T-cell (primary cell): ENCODE measurements at regions not wholly inside any gene's neighbourhood (a gene's known extent, or its start where the extent isn't known, plus 50 kb on each side); places are given as distances from the start of the nearest gene placed in this dataset.
"Not testable (repeated sequence)": the region's sequence is repeated elsewhere in the genome, so short reads cannot be mapped to it uniquely, and the experiment has no call there.

ENCODE experiments used
- ATAC-seq, 4 experiments: fragments of 200-7000 bp in 3 of 4; fragments of 150-1000 bp in 1 of 4; cut with Tn5 transposase; replicated peaks in 1 of 4; 1 replicate in 3 of 4; 2 replicates in 1 of 4; pipeline ENCODE4 v1.10.0; 2021; ENCODE audit warnings: moderate library complexity in 3 of 4, mild to moderate bottlenecking in 2 of 4, moderate number of reproducible peaks in 1 of 4
- CTCF ChIA-PET, 2 donors: fragments of 300-600 bp; sonication (Branson Sonifier 250); formaldehyde crosslinking; loops; one replicate each; lab custom pipeline; 2022; ENCODE audit warnings: antibody characterized with exemption in 2 of 2; lab: Charles Lee
- POLR2A ChIA-PET, 2 donors: fragments of 300-600 bp; sonication (Branson Sonifier 250); formaldehyde crosslinking; loops; one replicate each; lab custom pipeline; 2022; ENCODE audit warnings: antibody characterized with exemption in 2 of 2; lab: Charles Lee
- DNase-seq, 35 experiments: peaks; one replicate each; pipeline versions ENCODE4 v3.0.0 to v3.0.0-alpha.2; 2013 to 2023
- H3K27ac ChIP-seq: one replicate; pipeline ENCODE4 v1.5.1; 2013; ENCODE audit warnings: low read length
- H3K27me3 ChIP-seq, 2 experiments: replicated peaks in 1 of 2; 1 replicate in 1 of 2; 2 replicates in 1 of 2; pipeline versions ENCODE4 v1.6.1 to v1.7.0; 2013; ENCODE audit warnings: low read length in 1 of 2, mixed read lengths in 1 of 2; ENCODE audit not compliant: control insufficient read depth in 2 of 2, insufficient read depth in 2 of 2; ENCODE audit errors: extremely low read depth in 1 of 2
- H3K36me3 ChIP-seq, 2 donors: 1 replicate in 1 of 2; 2 replicates in 1 of 2; pipeline versions ENCODE4 v1.6.1 to v1.7.0; 2013; ENCODE audit warnings: low read length in 1 of 2; ENCODE audit not compliant: control insufficient read depth in 2 of 2, insufficient read depth in 1 of 2; ENCODE audit errors: extremely low read depth in 1 of 2
- H3K4me1 ChIP-seq, 2 experiments: 1 replicate in 1 of 2; 2 replicates in 1 of 2; pipeline versions ENCODE4 v1.6.1 to v1.7.0; 2013; ENCODE audit warnings: low read length in 2 of 2, mixed read lengths in 1 of 2; ENCODE audit not compliant: insufficient read depth in 2 of 2, control insufficient read depth in 1 of 2; ENCODE audit errors: extremely low read depth in 1 of 2
- H3K4me3 ChIP-seq, 2 donors: 1 replicate in 1 of 2; 2 replicates in 1 of 2; pipeline versions ENCODE4 v1.5.1 to v1.7.0; 2013; ENCODE audit warnings: mild to moderate bottlenecking in 2 of 2, low read length in 1 of 2, moderate library complexity in 1 of 2; ENCODE audit not compliant: control insufficient read depth in 1 of 2; ENCODE audit errors: extremely low read depth in 1 of 2
- H3K9me3 ChIP-seq: 2 replicates; pipeline ENCODE4 v1.7.0; 2013
- H3K27ac Mint-ChIP-seq, 2 donors: one replicate each; pipeline ENCODE4 v1.8.0; 2020 to 2021; ENCODE audit warnings: mild to moderate bottlenecking in 2 of 2, mixed read lengths in 2 of 2
- H3K27me3 Mint-ChIP-seq, 2 donors: one replicate each; pipeline ENCODE4 v1.8.0; 2021 to 2022; ENCODE audit warnings: mixed read lengths in 2 of 2
- H3K36me3 Mint-ChIP-seq: one replicate; pipeline ENCODE4 v1.8.0; 2021; ENCODE audit warnings: mixed read lengths
- H3K4me1 Mint-ChIP-seq, 3 donors: one replicate each; pipeline ENCODE4 v1.8.0; 2020 to 2022; ENCODE audit warnings: mixed read lengths in 3 of 3, mild to moderate bottlenecking in 1 of 3
- H3K4me3 Mint-ChIP-seq, 3 donors: one replicate each; pipeline ENCODE4 v1.8.0; 2020 to 2022; ENCODE audit warnings: mild to moderate bottlenecking in 3 of 3, mixed read lengths in 3 of 3, moderate library complexity in 3 of 3
- H3K9me3 Mint-ChIP-seq, 3 donors: one replicate each; pipeline ENCODE4 v1.8.0; 2020 to 2022; ENCODE audit warnings: mixed read lengths in 3 of 3
- WGBS: methylation state at CpG from one replicate; pipeline ENCODE4 v1.1.5; 2013; ENCODE audit warnings: missing lambda C conversion rate; ENCODE audit not compliant: insufficient coverage; 5-methylcytosine and 5-hydroxymethylcytosine counted together

DNA sequence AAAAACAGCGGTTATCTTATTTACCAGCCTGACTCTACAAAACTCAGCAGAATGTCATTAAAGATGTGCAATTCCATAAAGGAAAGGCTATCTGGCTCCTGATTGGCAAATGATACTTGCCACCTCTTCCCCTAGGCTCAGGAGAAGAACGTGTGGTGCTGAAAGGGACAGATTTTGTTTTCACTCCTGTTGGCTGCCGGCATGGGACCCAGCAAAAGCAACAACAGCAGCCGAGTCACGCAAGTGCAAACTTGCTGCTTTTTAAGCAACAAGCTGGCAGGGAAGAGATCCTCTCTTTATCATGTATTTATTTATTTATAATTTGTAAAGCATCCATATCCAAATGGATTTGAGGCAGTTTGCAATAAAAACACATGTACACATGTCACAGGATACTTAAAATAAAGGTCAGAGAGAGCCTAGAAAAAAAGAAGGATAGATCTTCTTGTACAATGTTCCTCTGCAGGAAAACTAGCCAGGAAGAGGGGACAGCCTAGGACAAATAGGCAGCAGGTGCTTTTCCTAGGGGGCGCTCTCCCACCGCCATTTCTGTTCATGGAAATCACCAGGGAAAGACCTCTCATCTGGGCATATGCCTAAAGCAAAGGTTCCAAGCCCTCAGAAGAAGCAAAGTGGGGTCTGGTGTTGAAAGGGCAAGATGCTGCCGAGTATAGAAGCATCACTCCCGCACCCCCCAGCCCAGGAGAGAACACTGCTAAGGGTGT is 799.3 kb downstream of the BCL11A start:
- Histone ChIP-seq H3K36me3 (no peaks in the 10 kb centered on the region), H3K9me3 (no peaks in the 10 kb centered on the region), H3K27me3 (no peaks in the 10 kb centered on the region), H3K27ac (no peak overlapping the region), H3K4me3 (no peak overlapping the region), H3K4me1 (peaks cover 0 to 4% of the 10 kb centered on the region in 2 experiments)
- CTCF ChIA-PET: no interaction called here
- Mint-ChIP-seq H3K4me1 (no peaks in the 10 kb centered on the region), H3K27me3 (no peaks in the 10 kb centered on the region), H3K9me3 (no peaks in the 10 kb centered on the region), H3K27ac (no peak overlapping the region), H3K4me3 (no peak overlapping the region), H3K36me3 (no peaks in the 10 kb centered on the region)
- POLR2A ChIA-PET: no interaction called here
- no peak for ATAC-seq
- 100% methylated on average over 4 of the region's 9 CpGs for whole genome bisulfite sequencing
- no peak for DNase-seq

DNA sequence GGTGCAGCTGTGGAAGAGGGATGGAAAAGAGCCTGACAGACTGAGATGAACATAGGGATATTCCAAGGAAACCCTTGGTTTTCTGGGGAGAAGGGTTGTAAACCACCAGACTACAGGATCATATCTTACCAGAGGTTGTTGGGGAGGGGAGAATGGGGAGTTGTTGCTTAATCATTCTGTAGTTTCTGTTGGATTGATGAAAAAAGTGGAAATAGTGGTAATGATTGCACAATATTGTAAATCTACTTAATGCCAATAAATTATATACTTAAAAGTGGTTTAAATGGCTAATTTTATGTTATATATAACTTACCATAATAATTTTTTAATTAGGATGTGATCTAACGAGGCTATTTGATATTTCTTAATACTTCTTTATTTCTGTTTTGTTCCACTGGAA is 800.9 kb downstream of the BCL11A start:
- Histone ChIP-seq H3K9me3 (no peaks in the 10 kb centered on the region), H3K36me3 (no peaks in the 10 kb centered on the region), H3K27me3 (no peaks in the 10 kb centered on the region), H3K4me3 (no peak overlapping the region), H3K4me1 (peaks cover 0 to 4% of the 10 kb centered on the region in 2 experiments), H3K27ac (no peak overlapping the region)
- DNase-seq (no peak), ATAC-seq (no peak)
- no peaks in the 10 kb centered on the region for H3K27me3 Mint-ChIP-seq
- no peak overlapping the region for H3K27ac Mint-ChIP-seq
- no peaks in the 10 kb centered on the region for H3K36me3 Mint-ChIP-seq
- POLR2A ChIA-PET: no interaction called here
- CTCF ChIA-PET: interaction anchor here in 1 of 2 donors (0.7 kb wide), 1 partner anchor 21 kb away, joined by 3 read pairs; no protein-coding TSS in a partner anchor
- no peaks in the 10 kb centered on the region for H3K4me1 Mint-ChIP-seq
- H3K9me3 Mint-ChIP-seq: no peaks in the 10 kb centered on the region
- H3K4me3 Mint-ChIP-seq: no peak overlapping the region
- WGBS: no CpG with 5 or more reads among the region's 1 CpG

DNA sequence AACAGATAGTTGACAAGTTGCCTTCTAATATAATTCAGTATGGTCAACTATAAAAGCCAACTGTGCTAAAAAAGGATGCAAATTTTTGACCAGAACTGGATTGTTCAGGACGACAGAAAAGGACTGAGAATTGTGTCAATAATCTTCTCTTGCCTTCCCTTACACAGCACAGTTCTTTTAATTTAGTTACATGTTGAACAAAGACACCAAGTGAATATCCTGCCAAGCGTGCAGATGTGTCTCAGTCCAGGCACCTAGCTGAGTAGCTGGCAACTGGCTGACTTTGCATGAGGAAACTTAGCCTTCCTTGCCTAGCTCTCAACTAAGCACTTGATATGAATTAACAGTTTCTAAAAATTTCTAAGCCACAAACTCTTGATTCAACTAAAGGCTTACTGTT is 801.4 kb downstream of the BCL11A start:
- Mint-ChIP-seq H3K27ac (no peak overlapping the region), H3K9me3 (no peaks in the 10 kb centered on the region), H3K36me3 (no peaks in the 10 kb centered on the region), H3K4me1 (no peaks in the 10 kb centered on the region), H3K27me3 (no peaks in the 10 kb centered on the region), H3K4me3 (no peak overlapping the region)
- ChIA-PET CTCF (interaction anchor here in 1 of 2 donors (0.7 kb wide), 1 partner anchor 20 kb away, joined by 3 read pairs; no protein-coding TSS in a partner anchor), POLR2A (no interaction called here)
- Histone ChIP-seq H3K27ac (no peak overlapping the region), H3K4me3 (no peak overlapping the region), H3K36me3 (no peaks in the 10 kb centered on the region), H3K9me3 (no peaks in the 10 kb centered on the region), H3K4me1 (peaks cover 0 to 4% of the 10 kb centered on the region in 2 experiments), H3K27me3 (no peaks in the 10 kb centered on the region)
- ATAC-seq (no peak), DNase-seq (no peak)
- 78% methylated on average over 2 of the region's 2 CpGs for WGBS

DNA sequence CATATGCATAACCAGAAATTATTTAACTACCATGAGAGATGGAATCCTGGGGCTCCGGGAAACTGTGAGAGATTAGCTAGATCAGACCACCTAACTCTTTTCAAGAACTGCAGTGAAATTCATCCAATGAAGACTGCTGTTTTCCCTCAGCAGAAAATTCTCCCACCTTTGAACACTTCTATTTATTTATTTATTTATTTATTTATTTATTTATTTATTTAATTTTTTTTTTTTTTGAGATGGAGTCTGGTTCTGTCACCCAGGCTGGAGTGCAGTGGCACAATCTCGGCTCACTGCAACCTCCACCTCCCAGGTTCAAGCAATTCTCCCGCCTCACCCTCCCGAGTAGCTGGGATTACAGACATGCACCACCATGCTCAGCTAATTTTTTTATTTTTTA is 802.2 kb downstream of the BCL11A start:
- WGBS: 100% methylated on average over 1 of the region's 4 CpGs
- not testable (repeated sequence) for H3K27me3 Mint-ChIP-seq, DNase-seq, H3K9me3 ChIP-seq, H3K4me1 ChIP-seq, H3K27ac ChIP-seq, H3K4me3 Mint-ChIP-seq, H3K36me3 Mint-ChIP-seq, H3K27ac Mint-ChIP-seq, H3K27me3 ChIP-seq, H3K36me3 ChIP-seq, H3K4me1 Mint-ChIP-seq, H3K9me3 Mint-ChIP-seq, ATAC-seq, H3K4me3 ChIP-seq
- ChIA-PET POLR2A (interaction anchor here in 1 of 2 donors (0.6 kb wide), 2 partner anchors 251 to 650 kb away, joined by 3 read pairs; no protein-coding TSS in a partner anchor), CTCF (interaction anchor here in 1 of 2 donors (0.7 kb wide), 1 partner anchor 19 kb away, joined by 4 read pairs; no protein-coding TSS in a partner anchor)

DNA sequence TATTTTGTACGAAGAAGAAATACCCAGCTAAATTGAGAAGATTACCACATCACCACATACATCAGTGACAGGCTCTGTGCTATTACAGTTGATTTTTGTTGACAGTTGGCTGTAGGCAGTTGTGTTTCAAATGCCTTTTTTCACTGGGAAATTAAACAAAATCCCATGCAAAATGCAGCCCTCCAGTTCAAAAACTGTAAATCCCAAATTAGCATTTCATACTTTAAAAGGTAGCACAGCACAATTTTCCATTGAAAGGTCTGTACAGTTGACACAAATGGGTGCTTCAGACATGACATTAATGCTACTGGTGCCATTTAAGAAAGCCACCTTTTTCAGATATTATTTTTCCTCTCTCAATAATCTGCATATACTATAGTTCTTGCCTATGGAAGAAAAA is 807.2 kb downstream of the BCL11A start:
- H3K36me3 ChIP-seq: no peaks in the 10 kb centered on the region
- no peak overlapping the region for H3K4me3 ChIP-seq
- H3K4me3 Mint-ChIP-seq: no peak overlapping the region
- H3K9me3 ChIP-seq: no peaks in the 10 kb centered on the region
- no peak overlapping the region for H3K27ac Mint-ChIP-seq
- H3K4me1 ChIP-seq: no peaks in the 10 kb centered on the region
- no peaks in the 10 kb centered on the region for H3K27me3 ChIP-seq
- no peaks in the 10 kb centered on the region for H3K27me3 Mint-ChIP-seq
- no peak for DNase-seq
- ATAC-seq: no peak
- no CpG with 5 or more reads among the region's 1 CpG for WGBS
- no peaks in the 10 kb centered on the region for H3K36me3 Mint-ChIP-seq
- ChIA-PET POLR2A (no interaction called here), CTCF (no interaction called here)
- H3K9me3 Mint-ChIP-seq: no peaks in the 10 kb centered on the region
- H3K4me1 Mint-ChIP-seq: no peaks in the 10 kb centered on the region
- H3K27ac ChIP-seq: no peak overlapping the region

DNA sequence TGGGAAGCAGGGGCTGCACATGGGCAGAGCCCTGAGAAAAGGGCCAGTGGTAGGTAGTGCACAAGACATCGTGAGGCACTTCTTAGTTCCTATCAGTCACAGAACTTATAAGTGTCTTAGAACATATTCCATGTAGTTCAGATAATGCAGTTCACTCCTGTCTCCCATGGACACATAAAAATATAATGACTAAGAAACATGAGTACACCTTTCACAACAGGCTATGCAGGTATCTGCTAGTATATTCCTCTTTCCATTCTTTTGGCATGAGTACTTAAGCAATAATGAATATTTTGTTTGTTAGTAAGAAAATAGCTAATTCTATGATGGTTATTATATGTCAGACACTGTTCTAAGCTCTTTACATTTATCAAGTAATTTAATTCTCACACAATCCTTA is 808.4 kb downstream of the BCL11A start:
- no peak overlapping the region for H3K27ac Mint-ChIP-seq
- no peaks in the 10 kb centered on the region for H3K9me3 Mint-ChIP-seq
- ATAC-seq (no peak), DNase-seq (no peak)
- no peaks in the 10 kb centered on the region for H3K4me1 ChIP-seq
- no CpG with 5 or more reads among the region's 1 CpG for WGBS
- no peaks in the 10 kb centered on the region for H3K27me3 Mint-ChIP-seq
- no peaks in the 10 kb centered on the region for H3K27me3 ChIP-seq
- ChIA-PET POLR2A (no interaction called here), CTCF (no interaction called here)
- no peaks in the 10 kb centered on the region for H3K36me3 Mint-ChIP-seq
- H3K4me3 Mint-ChIP-seq: no peak overlapping the region
- no peak overlapping the region for H3K4me3 ChIP-seq
- H3K9me3 ChIP-seq: no peaks in the 10 kb centered on the region
- H3K4me1 Mint-ChIP-seq: no peaks in the 10 kb centered on the region
- H3K36me3 ChIP-seq: no peaks in the 10 kb centered on the region
- H3K27ac ChIP-seq: no peak overlapping the region
